ENCODE measurements at regions not wholly inside any gene's neighbourhood (a gene's known extent, or its start where the extent isn't known, plus 50 kb on each side); places are given as distances from the start of the nearest gene placed in this dataset.

- TF ChIP-seq POLR2A (IDR thresholded peaks at IDR 0.05) (no peak), CTCF (IDR thresholded peaks at IDR 0.05) (no peak)
Measured at GRCh38 chr5:6221141-6221626, 157.2 kb downstream of the MED10 start.

Data from heart left ventricle (tissue), 13 donors.